ENCODE measurements at regions not wholly inside any gene's neighbourhood (a gene's known extent, or its start where the extent isn't known, plus 50 kb on each side); places are given as distances from the start of the nearest gene placed in this dataset.

- no peak for DNase-seq (ENCODE audit: low read depth in 1 of 2, low spot score in 1 of 2)
Observed at GRCh38 chr5:158485047-158485446, 614.7 kb downstream of the EBF1 start.

GRCh38 chr5:158484150-158484549 lies 615.6 kb downstream of the EBF1 start:
- DNase-seq (ENCODE audit: low read depth in 1 of 2, low spot score in 1 of 2) = no peak

GRCh38 chr5:158483281-158483860 lies 616.3 kb downstream of the EBF1 start:
- DNase-seq (ENCODE audit: low read depth in 1 of 2, low spot score in 1 of 2) = no peak

- DNase-seq (ENCODE audit: low read depth in 1 of 2, low spot score in 1 of 2) = no peak
Observed at GRCh38 chr5:158482125-158482524, 617.6 kb downstream of the EBF1 start.

GRCh38 chr5:158478139-158478538 lies 619.2 kb upstream of the CLINT1 start:
- DNase-seq (ENCODE audit: low read depth in 1 of 2, low spot score in 1 of 2) = no peak

- DNase-seq (ENCODE audit: low read depth in 1 of 2, low spot score in 1 of 2) = no peak
Observed at GRCh38 chr5:158477214-158477613, 618.3 kb upstream of the CLINT1 start.

- no peak for DNase-seq (ENCODE audit: low read depth in 1 of 2, low spot score in 1 of 2)
Observed at GRCh38 chr5:158473016-158473635, 614.2 kb upstream of the CLINT1 start.

- no peak for DNase-seq (ENCODE audit: low read depth in 1 of 2, low spot score in 1 of 2)
Observed at GRCh38 chr5:158471535-158471924, 612.6 kb upstream of the CLINT1 start.

- no peak for DNase-seq (ENCODE audit: low read depth in 1 of 2, low spot score in 1 of 2)
Observed at GRCh38 chr5:158470764-158471534, 612.0 kb upstream of the CLINT1 start.

- DNase-seq (ENCODE audit: low read depth in 1 of 2, low spot score in 1 of 2) = no peak
Observed at GRCh38 chr5:158468444-158468843, 609.5 kb upstream of the CLINT1 start.

- no peak for DNase-seq (ENCODE audit: low read depth in 1 of 2, low spot score in 1 of 2)
Observed at GRCh38 chr5:158466191-158466590, 607.2 kb upstream of the CLINT1 start.

- DNase-seq (ENCODE audit: low read depth in 1 of 2, low spot score in 1 of 2) = no peak
Observed at GRCh38 chr5:158465086-158465972, 606.4 kb upstream of the CLINT1 start.

GRCh38 chr5:158464383-158464782 lies 605.4 kb upstream of the CLINT1 start:
- DNase-seq (ENCODE audit: low read depth in 1 of 2, low spot score in 1 of 2) = no peak

GRCh38 chr5:158463938-158464337 lies 605.0 kb upstream of the CLINT1 start:
- no peak for DNase-seq (ENCODE audit: low read depth in 1 of 2, low spot score in 1 of 2)

GRCh38 chr5:158463188-158463587 lies 604.2 kb upstream of the CLINT1 start:
- DNase-seq (ENCODE audit: low read depth in 1 of 2, low spot score in 1 of 2) = no peak

- DNase-seq (ENCODE audit: low read depth in 1 of 2, low spot score in 1 of 2) = no peak
Observed at GRCh38 chr5:158462349-158463114, 603.6 kb upstream of the CLINT1 start.

GRCh38 chr5:158461240-158461854 lies 602.4 kb upstream of the CLINT1 start:
- DNase-seq (ENCODE audit: low read depth in 1 of 2, low spot score in 1 of 2) = no peak

GRCh38 chr5:158458086-158458485 lies 599.1 kb upstream of the CLINT1 start:
- DNase-seq (ENCODE audit: low read depth in 1 of 2, low spot score in 1 of 2) = no peak

GRCh38 chr5:158456756-158457155 lies 597.8 kb upstream of the CLINT1 start:
- no peak for DNase-seq (ENCODE audit: low read depth in 1 of 2, low spot score in 1 of 2)

- no peak for DNase-seq (ENCODE audit: low read depth in 1 of 2, low spot score in 1 of 2)
Observed at GRCh38 chr5:158456241-158456640, 597.3 kb upstream of the CLINT1 start.
